Urinary bladder (tissue), 3 donors: ENCODE measurements at regions not wholly inside any gene's neighbourhood (a gene's known extent, or its start where the extent isn't known, plus 50 kb on each side); places are given as distances from the start of the nearest gene placed in this dataset.
"Not testable (repeated sequence)": the region's sequence is repeated elsewhere in the genome, so short reads cannot be mapped to it uniquely, and the experiment has no call there.

ENCODE experiments used
- DNase-seq: peaks from one replicate; pipeline ENCODE4 v3.0.0-alpha.2; 2015; ENCODE audit errors: extremely low spot score
- H3K27ac ChIP-seq: one replicate; pipeline ENCODE4 v1.5.1; 2013; ENCODE audit warnings: low read depth, mild to moderate bottlenecking, moderate library complexity
- H3K36me3 ChIP-seq: one replicate; pipeline ENCODE4 v1.6.1; 2013; ENCODE audit warnings: mild to moderate bottlenecking, moderate library complexity; ENCODE audit not compliant: insufficient read depth
- H3K4me1 ChIP-seq: one replicate; pipeline ENCODE4 v1.6.1; 2013; ENCODE audit warnings: mild to moderate bottlenecking, moderate library complexity; ENCODE audit not compliant: insufficient read depth
- H3K4me3 ChIP-seq: one replicate; pipeline ENCODE4 v1.5.1; 2013; ENCODE audit warnings: low read depth, low read length
- WGBS: extraction: QIAGEN DNeasy Blood & Tissue Kit; methylation state at CpG from one replicate; pipeline ENCODE4 v1.1.7; 2013; 5-methylcytosine and 5-hydroxymethylcytosine counted together
- donor health status: healthy with polysubstance abuse.
- donor health status: healthy.

DNA sequence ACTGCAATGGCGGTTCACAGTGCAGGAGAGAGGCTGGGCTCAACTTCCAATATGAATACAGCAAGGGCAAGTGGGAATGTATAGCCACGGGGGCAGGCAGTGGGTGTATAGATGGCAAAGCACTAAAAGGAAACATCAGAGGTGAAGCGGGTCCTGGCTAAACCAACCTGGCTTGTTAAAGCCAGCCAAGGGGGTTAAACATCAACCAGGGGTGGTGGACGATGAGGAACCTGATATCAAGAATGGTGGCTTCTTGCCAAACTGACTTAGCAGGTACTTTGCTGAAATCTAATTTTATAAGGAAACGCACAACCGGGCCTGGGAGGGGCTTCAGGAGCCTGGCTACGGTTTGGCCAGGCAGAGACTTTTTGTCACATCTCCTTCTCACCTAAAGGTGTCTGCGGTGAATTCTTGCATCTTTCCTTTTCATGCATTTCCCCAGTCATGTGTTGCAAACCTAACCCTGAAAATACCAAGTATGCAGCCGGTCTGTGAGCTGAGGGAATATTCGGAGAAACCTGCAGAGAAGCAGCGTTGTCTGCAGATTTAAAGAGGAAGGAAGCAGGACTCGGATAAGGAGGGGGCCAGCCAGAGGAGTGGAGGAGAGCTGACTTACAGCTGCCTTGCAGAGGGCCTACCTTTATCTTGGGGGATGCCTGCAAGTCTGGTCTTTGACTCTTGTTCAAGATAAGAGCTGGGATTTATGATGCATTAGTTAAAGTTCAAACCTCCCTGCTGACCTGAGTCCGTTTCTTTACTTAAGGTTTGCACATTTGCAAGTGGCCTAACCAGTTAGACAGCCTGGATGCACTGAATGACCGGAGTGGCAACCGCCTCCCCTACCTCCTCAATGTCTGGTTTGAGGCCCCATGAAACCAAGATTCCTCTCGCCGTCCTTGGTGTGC lies 309.1 kb upstream of the USP9Y start:
- not testable (repeated sequence) for H3K27ac ChIP-seq, DNase-seq, H3K4me3 ChIP-seq, H3K36me3 ChIP-seq, H3K4me1 ChIP-seq
- 41% methylated on average over 17 of the region's 17 CpGs for WGBS

DNA sequence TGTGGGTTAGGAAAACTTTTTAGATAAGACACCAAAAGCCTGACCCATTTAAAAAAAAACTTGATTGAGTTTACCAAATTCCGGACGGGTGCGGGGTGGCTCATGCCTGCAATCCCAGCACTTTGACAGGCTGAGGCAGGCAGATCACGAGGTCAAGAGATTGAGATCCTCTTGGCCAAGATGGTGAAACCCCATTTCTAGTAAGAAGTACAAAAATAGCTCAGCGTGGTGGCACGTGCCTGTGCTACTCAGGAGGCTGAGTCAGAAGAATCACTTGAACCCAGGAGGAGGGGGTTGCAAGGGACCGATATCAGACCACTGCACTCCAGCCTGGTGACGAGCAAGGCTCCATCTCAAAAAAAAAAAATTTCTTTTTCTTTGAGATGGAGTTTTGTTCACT lies 307.8 kb upstream of the USP9Y start:
- DNase-seq, result no peak
- Histone ChIP-seq H3K27ac (no peak overlapping the region), H3K36me3 (no peaks in the 10 kb centered on the region), H3K4me1 (no peaks in the 10 kb centered on the region), H3K4me3 (no peak overlapping the region)
- WGBS, result 73% methylated on average over 8 of the region's 8 CpGs

DNA sequence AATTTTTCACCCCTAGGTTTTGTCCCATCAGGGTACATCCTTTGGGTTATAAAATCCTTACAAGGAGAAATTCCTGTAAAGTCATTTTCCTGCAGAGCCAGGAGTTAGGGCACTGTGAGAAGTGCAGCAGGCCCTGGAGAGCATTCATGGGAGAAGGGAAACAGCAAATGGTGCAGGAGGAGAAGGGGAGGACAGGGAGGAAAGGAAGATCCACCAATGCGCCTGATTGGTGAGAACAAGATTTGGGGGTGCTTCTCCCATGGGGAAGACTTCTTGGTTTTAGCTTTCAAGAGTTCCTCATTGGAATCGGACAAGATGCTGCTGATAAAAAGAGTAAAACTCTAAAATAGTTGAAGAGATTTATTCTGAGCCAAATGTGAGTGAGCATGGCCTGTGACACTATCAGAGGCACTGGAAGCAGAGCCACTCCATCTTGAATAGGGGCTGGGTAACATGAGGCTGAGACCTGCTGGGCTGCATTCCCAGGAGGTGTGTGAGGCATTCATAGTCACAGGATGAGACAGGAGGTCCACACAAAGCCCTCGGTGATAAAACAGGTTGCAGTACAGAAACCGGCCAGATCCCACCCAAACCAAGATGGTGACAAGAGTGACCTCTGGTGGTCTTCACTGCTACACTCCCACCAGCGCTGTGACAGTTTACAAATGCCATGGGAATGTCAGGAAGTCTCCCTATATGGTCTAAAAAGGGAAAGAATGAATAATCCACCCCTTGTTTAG lies 305.5 kb upstream of the USP9Y start:
- not testable (repeated sequence) for H3K27ac ChIP-seq, H3K4me1 ChIP-seq, DNase-seq, H3K36me3 ChIP-seq, H3K4me3 ChIP-seq
- 44% methylated on average over 5 of the region's 5 CpGs for WGBS

DNA sequence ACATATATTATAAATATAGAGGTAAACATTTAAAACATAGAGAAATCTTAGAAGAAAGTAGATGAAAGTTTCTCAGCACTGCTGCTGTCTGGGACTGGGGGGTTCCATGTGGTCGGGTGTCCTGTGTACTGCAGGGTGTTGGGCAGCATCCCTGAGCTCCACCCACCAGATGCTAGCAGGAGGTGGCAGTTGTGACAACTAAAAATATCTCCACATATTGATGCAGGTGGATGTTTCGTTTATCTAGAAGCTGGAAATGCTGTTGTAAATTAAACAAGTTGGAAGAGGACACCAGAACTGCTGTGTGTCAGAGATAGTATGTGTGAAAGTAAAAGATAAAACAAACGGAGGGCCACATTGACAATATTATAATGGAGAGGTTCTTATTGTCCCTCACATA lies 297.1 kb upstream of the USP9Y start:
- Histone ChIP-seq H3K36me3 (no peaks in the 10 kb centered on the region), H3K4me1 (no peaks in the 10 kb centered on the region), H3K4me3 (no peak overlapping the region), H3K27ac (no peak overlapping the region)
- DNase-seq, result no peak
- 63% methylated on average over 3 of the region's 3 CpGs for WGBS

DNA sequence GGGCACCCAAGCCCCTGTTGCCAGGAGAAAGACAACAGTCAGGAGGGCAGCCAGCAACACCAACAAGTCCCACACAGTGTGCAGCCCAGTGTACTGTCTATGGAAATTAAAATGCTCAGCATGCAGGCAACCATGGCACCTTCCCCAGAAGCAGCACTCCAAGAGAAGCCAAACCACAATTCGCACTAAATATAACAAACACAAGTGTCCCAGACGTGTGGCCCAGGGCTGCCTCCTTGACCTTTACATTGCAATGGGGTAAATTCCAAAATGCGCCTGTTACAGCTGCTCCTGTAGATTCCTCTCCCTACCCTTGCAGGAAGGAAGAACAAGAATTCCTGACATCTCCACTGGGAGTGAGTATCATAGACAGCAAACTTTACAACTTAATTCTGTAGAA lies 292.8 kb upstream of the USP9Y start:
- WGBS, result 83% methylated on average over 3 of the region's 3 CpGs
- H3K36me3 ChIP-seq, result no peaks in the 10 kb centered on the region
- no peaks in the 10 kb centered on the region for H3K4me1 ChIP-seq
- DNase-seq, result no peak
- H3K27ac ChIP-seq, result no peak overlapping the region
- H3K4me3 ChIP-seq, result no peak overlapping the region

DNA sequence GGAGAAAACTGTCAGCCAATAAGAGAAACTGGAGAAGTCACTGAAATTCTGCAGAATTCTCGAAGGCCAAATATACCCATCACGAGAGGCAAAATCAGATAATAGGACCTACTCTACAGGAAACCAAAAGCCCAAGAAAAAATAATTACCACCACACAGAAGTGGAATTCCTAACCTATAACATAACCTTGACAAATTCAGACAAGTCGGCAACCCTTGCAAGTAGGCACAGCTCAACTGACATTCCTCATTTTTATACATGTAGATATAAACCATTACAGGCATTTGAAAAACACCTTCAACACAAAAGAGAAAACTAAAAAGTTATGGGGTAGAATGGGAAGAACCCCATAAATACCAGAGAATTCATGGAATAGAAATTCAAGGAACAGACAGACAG lies 290.3 kb upstream of the USP9Y start:
- H3K36me3 ChIP-seq, result no peaks in the 10 kb centered on the region
- DNase-seq, result no peak
- WGBS, result 81% methylated on average over 3 of the region's 3 CpGs
- no peak overlapping the region for H3K27ac ChIP-seq
- H3K4me3 ChIP-seq, result no peak overlapping the region
- H3K4me1 ChIP-seq, result no peaks in the 10 kb centered on the region

DNA sequence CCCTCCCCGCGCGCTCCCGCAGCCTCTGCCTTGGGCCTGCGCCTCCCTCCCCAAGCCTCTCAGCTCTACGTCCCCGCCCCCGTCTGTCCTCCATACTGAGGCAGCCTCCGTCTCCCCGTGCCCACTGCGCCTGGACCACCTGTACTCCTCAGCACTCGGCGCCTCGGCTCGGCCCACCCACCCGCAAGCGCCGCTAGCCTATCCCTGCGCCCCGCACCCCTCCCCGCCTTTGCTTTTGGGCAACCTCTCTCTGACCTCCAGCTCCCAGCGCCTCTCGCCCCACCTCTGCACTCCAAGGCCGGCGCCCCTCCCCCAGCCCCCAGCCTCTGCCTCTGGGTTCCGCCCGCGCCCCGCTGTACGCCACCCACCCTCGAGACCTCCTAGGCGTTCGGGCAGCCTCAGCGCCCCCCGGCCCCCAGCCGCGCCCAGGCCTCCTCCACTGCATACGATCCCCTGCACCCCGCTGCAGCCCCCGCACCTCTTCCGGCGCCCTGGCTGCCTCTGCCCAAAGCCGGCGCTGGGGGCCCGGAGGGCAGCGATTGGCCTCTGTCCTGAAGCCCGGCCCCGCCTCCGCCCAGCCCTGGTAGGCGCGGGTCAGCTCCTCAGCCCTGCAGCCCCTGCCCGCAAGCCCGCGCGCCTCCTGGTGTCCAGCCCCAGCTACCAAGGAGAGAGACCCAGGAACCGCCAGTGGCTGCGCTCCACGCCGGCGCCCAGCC lies 279.8 kb upstream of the USP9Y start:
- H3K27ac ChIP-seq, result no peak overlapping the region
- DNase-seq, result no peak
- H3K36me3 ChIP-seq, result no peaks in the 10 kb centered on the region
- no peaks in the 10 kb centered on the region for H3K4me1 ChIP-seq
- WGBS, result 2% methylated on average over 58 of the region's 60 CpGs
- peak overlapping the region; percentile 38 for H3K4me3 ChIP-seq

DNA sequence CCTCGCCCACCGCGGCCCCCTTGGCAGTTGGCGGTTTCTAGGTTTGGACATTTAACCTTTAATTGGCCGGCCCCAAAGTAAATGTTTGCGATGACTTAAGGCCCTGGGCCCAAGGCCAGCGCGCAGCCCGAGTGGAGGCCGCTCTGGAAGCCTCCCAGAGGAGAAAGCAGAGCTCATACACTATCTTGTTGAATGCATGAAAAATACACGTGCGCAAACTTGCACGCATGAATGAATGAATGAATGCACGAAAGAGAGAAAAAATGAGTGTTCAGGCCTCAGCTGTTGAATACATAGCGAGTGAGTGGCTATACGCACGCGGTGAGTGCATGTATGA lies 279.3 kb upstream of the USP9Y start:
- Histone ChIP-seq H3K4me1 (no peaks in the 10 kb centered on the region), H3K4me3 (no peak overlapping the region), H3K36me3 (no peaks in the 10 kb centered on the region), H3K27ac (no peak overlapping the region)
- WGBS, result 16% methylated on average over 18 of the region's 18 CpGs
- DNase-seq, result no peak

DNA sequence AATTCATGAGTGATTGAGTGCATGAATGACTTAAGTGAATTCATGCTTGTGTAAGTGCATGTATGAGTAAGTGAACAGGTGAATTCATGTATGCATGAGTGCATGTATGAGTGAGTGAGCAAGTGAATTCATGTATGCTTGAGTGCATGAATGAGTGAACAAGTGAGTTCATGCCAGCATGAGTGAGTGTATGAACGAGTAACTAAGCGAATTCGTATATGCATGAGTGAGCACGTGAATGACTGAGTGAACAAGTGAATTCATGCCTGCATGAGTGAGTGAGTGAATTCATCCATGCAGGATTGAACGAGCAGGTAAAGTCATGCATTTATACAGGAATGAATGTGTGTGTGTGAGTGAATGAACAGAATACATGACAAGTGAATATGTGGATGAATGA lies 278.5 kb upstream of the USP9Y start:
- DNase-seq, result no peak
- Histone ChIP-seq H3K27ac (no peak overlapping the region), H3K36me3 (no peaks in the 10 kb centered on the region), H3K4me3 (no peak overlapping the region), H3K4me1 (no peaks in the 10 kb centered on the region)
- 88% methylated on average over 5 of the region's 5 CpGs for WGBS

DNA sequence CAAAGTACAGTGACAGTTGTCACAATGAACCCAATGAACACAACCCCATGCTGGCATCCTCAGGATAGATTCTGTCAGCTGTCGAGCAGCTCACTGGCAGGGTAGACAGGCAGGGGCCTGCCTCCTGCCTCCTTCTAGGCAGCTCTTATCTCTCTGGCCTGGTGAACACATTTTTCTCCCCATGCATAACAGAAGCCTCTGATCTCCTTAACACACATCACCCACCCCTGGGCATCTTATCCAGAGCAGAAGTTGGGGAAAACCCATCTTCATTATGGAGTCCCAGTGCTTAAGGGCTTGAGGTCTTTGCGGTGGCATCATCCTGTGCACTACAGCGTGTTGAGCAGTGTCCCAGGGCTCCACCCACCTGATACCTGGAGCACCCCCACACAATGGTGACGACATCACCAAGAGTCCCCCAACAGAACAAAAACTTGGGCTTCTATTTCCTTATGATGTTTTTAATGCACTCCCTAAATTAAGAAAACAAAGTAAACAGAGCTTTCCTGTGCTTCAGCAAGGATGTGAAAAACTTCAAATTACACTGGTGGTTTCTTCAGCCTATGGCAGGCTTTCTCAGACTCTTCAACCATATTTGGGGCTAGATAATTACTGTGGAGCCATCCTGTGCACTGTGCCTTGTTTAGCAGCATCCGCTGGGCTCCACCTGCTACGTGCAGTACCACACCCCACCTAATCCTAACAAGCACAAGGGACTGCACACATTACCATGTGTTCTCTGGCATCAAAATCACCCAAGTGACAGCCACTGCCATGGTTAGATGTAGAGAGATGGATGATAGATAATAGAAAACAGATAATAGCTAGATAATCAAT lies 277.4 kb upstream of the USP9Y start:
- no peak overlapping the region for H3K27ac ChIP-seq
- WGBS, result 71% methylated on average over 6 of the region's 6 CpGs
- H3K4me3 ChIP-seq, result no peak overlapping the region
- no peaks in the 10 kb centered on the region for H3K4me1 ChIP-seq
- H3K36me3 ChIP-seq, result no peaks in the 10 kb centered on the region
- no peak for DNase-seq

DNA sequence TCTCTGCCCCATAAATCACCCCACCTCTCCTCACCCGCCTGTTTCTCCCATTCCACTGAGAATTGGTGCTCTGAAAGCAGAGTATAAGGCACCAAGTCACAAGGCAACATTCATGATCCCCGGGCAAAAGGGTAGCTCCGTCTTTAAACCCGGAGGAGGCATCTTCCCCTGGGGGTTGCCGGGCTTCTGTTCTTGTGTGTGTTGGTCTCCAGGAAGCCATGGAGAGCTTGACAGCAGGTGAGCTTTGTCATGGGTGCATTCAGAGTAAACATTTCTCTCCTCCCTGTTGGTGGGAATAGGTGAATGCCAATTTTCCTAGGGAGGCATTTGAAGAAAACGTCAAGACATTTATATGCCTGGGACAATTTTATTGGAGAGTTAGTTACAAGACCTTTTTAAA lies 275.5 kb upstream of the USP9Y start:
- no peak for DNase-seq
- WGBS, result 25% methylated on average over 6 of the region's 6 CpGs
- Histone ChIP-seq H3K4me1 (no peaks in the 10 kb centered on the region), H3K27ac (no peak overlapping the region), H3K36me3 (no peaks in the 10 kb centered on the region), H3K4me3 (no peak overlapping the region)

DNA sequence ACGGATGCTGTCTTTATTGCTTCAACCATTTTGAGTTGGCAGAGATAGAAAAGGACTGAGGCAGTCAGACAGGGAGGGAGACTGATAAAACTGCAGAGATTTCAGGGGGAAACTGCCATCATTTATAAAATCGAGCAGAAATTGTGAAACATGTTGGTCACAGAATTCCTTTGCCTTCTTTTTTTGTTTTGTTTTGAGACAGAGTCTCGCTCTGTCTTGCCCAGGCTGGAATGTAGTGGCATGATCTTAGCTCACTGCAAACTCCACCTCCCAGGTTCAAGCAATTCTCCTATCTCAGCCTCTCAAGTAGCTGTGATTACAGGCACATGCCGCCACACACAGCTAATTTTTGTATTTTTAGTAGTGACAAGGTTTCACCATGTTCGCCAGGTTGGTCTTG lies 273.7 kb upstream of the USP9Y start:
- 78% methylated on average over 5 of the region's 5 CpGs for WGBS
- no peak for DNase-seq
- H3K27ac ChIP-seq, result no peak overlapping the region
- no peak overlapping the region for H3K4me3 ChIP-seq
- H3K36me3 ChIP-seq, result no peaks in the 10 kb centered on the region
- no peaks in the 10 kb centered on the region for H3K4me1 ChIP-seq

DNA sequence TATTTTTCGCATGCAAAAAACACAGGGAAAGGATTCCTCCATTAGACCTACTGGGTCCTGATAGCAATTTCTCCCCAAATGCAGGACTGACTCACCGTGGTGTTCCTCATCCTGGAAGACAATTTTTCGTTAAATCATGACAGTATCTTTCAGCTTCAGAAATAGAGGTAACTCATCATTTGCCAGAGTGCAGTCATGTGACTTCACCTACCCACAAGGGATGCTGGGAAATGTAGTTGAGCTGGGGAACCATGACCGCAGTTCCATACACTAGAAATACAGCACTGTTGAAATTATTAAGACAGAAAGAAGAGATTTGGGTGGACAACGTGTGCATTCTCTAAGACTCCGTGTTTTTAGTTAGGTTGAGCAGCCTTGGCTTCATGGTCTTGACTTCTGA lies 269.5 kb upstream of the USP9Y start:
- H3K4me1 ChIP-seq, result no peaks in the 10 kb centered on the region
- no peak overlapping the region for H3K27ac ChIP-seq
- 23% methylated on average over 6 of the region's 6 CpGs for WGBS
- DNase-seq, result no peak
- no peak overlapping the region for H3K4me3 ChIP-seq
- no peaks in the 10 kb centered on the region for H3K36me3 ChIP-seq
